Right renal cortex interstitium (tissue), 3 donors: ENCODE measurements at regions not wholly inside any gene's neighbourhood (a gene's known extent, or its start where the extent isn't known, plus 50 kb on each side); places are given as distances from the start of the nearest gene placed in this dataset.
"Not testable (repeated sequence)": the region's sequence is repeated elsewhere in the genome, so short reads cannot be mapped to it uniquely, and the experiment has no call there.

Source experiments
- DNase-seq, 3 donors: peaks; one replicate each; pipeline ENCODE4 v3.0.0-alpha.2; 2013; ENCODE audit warnings: low read depth in 3 of 3, low spot score in 2 of 3

DNA sequence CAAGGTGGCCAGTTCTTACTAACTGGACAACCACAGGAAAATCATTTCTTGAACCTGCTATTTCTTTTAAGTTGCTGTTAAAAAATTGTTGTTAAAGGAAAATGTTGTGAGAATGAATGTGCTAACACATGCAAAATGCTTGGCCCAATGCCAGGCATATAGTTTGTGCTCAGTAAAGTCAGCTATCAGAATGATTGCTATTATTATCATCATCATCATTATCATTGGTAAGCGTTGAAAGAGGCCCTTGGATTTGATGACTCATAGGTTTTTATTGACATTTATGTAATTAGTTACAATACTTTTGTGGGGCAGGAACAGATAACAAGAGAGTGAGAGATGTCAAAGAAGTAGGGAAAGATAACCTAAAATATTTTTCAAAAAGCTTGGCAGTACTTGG lies 394.2 kb upstream of the ZEB2 start:
- no peak for DNase-seq

DNA sequence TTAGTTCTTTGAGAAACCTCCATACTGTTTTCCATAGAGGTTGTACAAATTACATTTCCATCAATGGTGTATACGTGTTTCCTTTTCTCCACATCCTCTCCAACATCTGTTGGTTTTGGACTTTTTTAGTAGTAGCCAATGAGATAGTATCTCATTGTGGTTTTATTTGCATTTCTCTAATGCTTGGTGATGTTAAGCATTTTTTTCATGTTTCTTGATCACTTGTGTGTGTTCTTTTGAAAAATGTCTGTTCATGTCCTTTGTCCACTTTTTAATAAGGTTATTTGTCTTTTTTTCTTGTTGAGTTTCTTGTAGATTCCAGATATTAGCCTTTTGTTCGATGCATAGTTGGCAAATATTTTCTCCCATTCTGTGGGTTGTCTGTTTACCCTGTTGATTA lies 392.3 kb upstream of the ZEB2 start:
- DNase-seq, result no peak

DNA sequence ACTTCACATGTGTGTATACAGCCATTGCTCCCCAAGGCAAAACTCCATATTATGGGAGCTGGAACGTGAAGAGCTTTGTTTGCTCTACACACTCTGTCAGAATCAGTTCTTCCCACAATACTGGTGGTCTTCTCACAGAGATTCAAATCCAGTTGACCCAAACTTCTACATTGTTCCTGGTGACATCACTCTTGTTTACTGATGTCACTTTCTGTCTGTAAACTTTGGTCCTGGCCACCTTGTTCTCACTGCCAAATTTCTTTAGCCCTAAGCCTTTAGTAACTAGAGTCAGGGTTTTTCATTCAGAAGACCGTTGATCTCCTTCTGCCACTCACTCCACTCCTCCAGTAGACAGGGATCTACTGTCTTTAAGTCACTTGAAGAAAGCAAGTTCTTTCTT lies 386.0 kb upstream of the ZEB2 start:
- no peak for DNase-seq

DNA sequence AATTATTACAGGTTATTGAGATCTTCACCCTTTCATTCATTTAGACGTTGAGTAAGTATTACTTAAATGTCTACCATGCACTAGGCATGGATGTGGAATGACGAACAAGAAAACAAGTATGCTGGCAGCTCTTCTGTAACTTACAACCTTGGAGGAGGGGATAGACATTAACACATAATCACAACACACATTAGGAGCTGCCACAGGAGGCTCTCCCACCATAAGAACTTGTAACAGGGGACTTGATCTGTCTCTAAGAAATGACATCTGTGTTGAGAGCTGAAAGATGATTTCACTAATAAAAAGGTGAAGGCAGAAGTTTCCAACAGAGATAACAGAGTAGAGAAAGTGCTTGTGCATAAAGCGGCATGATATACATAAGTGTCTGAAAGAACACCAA lies 384.7 kb upstream of the ZEB2 start:
- DNase-seq, result no peak

DNA sequence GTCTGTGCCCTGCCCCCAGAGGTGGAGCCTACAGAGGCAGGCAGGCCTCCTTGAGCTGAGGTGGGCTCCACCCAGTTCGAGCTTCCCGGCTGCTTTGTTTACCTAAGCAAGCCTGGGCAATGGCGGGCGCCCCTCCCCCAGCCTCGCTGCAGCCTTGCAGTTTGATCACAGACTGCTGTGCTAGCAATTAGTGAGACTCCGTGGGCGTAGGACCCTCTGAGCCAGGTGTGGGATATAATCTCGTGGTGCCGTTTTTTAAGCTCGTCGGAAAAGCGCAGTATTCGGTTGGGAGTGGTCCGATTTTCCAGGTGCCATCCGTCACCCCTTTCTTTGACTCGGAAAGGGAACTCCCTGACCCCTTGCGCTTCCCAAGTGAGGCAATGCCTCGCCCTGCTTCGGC lies 383.1 kb upstream of the ZEB2 start:
- DNase-seq, result not testable (repeated sequence)

DNA sequence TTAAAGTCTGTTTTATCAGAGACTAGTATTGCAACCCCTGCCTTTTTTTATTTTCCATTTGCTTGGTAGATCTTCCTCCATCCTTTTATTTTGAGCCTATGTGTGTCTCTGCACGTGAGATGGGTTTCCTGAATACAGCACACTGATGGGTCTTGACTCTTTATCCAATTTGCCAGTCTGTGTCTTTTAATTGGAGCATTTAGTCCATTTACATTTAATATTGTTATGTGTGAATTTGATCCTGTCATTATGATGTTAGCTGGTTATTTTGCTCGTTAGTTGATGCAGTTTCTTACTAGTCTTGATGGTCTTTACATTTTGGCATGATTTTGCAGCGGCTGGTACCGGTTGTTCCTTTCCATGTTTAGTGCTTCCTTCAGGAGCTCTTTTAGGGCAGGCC lies 381.5 kb upstream of the ZEB2 start:
- not testable (repeated sequence) for DNase-seq

DNA sequence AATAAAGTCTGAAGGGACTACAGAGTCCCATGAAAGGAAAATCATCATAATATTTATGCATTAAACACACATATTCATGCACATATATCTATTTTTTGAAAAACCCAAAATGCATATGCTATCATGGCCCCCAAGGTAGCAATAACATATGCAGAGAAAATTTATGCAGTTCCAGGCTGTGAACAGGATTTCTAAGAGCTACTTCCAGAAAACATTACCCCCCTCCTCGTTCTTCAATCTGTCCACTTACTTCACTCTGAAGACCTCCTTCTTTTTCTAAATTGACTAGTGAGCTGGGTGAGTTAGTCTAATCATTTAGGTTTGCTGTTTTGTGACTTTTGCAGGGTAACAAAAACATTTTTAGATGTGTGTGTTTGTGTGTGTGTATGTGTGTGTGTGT lies 376.4 kb upstream of the ZEB2 start:
- DNase-seq, result no peak

DNA sequence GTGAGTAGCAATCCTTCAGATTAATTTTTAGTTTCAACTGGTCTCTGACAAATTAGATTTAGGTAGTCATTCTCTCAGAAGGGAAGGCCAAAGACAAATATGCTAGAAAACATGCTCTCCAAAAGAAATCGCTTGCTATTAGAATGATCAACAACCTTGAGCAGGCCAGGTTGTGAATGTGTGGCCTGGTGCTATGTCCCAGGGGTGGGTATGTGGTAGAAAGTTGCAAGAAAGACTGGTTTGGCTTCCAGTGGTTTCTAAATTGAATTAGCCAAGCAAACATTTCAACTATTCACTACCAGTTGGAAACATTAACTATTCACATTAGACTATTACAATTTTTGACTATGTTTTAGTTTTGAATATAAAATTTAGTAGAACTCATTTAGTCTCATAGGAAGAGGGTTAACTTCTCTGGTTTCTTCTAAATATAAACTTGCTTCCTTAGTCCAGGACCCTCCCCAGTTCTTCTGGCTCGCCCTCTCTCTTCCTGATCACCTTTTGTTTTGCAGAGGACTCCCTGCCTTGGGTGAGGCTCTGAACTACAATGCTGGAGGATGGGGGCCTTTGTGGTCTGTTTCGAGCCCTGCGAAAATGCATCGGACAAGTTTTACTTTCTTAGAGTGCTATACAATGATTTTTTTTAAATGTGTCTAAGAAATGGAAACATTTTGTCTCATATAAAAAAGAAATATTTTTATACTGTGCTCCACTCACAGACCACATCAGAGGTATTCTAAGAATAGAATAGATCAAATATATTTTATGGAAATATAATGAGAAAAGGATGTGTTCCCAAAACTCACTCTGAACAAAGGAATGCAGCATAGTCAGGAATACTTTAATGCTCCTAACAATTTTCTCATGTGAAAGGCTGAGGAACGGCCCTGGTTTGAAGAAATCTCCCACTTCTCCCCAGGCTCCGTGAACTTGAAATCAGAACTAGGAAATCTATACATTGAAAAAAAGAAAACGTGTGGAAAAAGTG lies 375.0 kb upstream of the ZEB2 start:
- no peak for DNase-seq

DNA sequence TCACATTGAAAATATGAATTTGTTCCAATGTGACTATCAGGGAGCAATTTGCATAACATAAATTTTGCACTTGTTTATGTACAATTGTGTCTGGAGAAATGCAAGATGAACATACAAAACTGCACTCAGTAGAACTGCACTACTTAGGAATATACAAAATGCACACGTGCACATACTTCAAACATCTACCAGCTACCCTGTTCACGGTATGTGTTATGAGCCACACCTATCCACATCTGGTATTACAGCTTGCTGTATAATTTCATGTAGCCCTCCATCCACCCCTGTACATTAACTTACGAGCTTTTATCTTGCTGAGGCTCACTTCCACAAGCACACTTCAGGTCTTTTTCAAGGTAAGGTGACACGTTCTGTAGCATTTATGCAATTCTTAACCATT lies 373.5 kb upstream of the ZEB2 start:
- DNase-seq, result no peak

DNA sequence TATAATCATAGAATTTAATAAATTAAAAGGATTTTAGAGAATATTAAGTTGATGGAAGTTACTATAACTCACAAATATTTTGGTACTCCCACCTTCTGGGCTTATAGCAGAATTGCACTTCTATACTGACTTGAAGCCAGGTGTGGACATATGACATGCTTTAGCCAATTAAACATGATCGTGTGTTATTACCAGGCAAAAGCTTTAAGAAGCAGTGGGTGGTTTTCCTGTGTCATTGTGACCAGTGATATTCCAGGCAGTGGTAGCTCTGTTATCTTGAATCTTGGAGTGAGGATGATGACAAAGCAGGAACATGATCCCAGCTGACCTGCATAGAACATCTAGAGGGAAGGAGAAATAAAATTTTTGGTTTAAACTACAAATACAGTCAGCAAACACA lies 370.9 kb upstream of the ZEB2 start:
- no peak for DNase-seq

DNA sequence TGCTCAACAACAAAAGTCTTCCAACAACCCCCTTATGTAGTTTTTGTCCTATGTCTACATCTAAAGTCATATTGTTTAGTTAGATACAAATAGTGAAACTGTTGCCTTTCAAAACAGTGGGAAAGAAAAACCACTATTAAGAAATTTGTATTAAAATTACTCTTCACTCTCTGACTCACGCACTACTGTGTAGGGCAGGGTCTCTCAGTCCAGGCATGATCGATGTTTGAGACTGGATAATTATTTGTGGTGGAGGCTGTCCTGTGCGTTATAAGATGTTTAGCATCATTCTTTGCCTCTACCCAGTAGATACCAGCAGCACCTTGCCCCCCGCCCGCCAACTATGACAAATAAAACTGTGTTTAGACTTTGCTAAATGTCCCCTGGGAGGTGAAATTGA lies 369.4 kb upstream of the ZEB2 start:
- DNase-seq, result no peak

DNA sequence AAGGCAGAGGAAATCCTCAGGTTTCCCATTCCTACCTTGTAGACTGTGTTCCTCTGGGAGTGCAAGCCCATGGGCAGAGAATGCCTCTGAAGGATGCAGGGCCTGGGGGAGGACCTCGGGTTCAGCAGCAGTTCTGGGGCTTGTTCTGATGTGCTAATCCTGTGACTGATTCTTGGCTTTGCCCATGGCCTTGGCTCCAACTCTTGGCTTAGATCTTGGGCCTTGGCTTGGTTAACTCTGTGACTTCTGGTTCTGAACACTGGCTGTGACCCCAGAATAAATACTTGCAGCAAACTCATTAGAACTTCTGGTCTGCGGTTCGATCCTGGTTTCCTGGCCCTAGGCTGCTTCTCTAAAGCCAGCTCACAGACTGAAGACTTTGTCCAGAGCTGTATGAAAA lies 366.9 kb upstream of the ZEB2 start:
- no peak for DNase-seq

DNA sequence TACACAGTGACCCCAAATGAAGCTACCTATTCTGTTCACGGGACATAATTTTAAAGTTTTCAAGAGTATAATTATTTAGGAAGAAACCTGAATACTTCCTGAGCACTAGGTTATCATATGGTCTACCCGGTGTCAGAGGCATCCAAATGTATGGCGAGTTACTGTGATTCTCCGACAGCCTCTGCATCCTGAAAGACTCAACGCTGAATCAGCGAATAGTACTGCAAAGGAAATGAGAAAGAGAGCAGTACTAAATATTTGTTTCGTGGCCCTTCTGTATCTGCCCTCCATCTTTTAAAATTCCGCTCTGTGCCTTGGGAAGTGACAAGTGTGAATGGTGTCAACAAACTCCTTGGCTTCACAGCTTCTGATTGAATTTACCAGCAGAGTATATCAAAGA lies 358.0 kb upstream of the ZEB2 start:
- DNase-seq, result no peak

DNA sequence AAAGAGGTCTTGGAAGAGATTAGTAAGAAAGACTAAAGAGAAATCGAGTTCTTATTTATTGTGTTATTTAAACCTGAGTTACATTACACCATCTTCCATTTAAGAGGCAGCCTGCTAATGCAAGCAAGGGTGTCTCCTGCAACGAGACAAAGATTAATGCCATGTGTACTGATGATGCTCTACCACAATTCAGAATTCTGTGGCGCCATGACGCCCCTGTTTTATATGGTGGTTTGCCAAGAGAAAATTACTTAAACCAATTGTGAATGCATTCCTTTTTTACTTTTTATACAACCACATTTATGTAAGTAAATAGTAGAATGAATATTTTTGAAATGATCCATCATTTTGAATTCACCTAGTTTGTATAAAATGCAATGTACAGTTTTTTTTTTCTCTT lies 356.1 kb upstream of the ZEB2 start:
- no peak for DNase-seq

DNA sequence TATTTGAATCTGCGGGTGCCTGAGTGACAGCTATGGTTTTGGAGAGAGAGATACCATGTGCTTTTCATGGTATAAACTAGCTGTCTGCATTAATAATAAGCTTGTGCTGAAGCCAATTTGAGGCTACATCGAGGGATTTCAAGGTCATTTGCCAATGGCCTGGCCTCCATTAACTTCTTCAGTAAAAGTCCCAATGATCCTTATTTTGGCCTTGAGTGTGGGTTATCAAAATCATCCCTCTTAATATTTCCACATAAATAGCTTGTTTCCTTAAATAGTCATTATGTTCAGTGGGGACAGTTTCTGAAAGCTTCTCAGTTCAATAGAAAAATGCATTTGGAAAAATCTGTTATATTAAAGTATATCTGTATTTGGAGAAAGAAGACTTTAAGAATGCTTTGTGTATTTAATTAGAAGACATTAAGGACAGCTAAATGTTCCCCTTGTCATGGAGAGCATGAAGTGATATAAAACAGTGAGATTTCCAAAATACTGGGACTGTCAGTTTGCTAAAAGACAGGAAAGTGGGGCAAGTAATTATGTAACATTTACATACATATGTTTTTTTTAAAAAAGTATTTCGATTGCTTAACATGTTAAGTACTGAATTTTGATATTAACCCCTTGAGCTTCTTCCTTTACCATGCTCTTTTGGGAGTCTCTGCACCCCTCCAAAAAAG lies 355.5 kb upstream of the ZEB2 start:
- DNase-seq, result no peak

DNA sequence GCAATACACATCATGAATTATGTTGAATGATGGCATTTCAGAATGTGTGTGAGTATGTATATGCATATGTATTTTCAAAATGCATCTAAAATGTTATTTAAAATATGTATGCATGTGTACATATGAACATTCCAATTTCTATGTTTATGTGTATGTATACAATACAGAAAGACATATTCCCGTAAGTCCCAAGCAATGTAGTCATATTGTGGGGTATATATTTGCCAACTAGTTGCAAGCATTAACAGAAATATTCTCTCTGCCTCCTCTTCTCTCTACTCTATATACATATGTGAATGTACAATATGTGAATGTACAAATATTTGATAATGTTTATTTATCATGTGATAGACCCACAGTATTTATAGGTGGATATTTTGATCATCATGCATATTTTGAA lies 345.8 kb upstream of the ZEB2 start:
- no peak for DNase-seq

DNA sequence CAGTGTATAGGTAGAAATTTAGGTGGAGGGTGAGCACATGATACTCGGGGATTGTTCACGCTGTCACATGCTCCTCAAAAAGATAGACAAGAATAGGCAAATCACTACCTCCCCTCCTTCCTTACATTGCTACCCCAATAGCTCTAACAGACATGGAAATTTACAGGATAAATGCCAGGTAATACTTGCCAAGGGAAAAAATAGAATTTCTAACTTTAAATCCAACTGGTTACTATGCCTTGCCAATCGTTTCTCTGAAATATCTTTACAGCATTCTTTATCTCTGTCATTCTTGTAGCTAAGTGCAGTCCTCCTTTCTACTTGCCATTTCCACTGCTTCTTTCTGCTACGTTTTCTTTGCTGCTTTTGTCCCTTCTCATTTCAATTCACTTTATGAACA lies 339.8 kb upstream of the ZEB2 start:
- DNase-seq, result no peak

DNA sequence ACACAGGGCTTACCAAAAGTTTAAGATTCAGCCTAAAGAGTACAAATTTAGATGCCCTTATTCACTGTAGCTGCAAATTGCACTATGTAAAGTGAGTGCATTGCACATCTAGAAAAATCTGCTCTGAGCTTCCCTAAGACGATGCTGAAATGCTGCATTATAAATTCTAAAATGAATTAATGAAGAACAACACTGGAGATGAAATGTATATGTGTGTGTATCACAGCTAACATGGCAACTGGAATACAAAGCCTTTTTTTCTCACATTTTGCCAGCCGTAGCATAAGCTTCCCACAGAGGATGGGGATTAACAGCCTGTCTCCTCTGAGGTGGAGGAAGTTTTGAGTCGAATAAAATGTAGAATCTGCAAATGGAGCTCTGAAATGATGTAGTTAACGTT lies 338.3 kb upstream of the ZEB2 start:
- DNase-seq, result no peak

DNA sequence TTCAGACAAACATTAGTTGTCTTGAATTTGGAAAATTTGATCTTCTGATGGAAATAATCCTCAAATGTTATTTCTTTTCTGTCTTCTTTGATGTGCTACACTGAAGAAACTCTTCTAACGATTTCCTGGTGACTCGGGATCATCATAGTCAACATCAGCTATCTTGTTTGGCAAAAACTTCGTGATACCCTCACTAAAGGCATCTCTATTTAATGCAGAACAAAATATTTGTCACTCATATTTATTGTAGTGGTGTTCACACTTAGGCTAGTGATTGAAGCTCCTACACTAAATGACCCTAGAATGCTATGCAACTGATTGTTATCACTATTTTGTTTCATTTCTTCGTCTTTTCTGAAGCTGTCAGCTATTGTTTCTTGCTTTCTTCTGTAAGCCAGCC lies 334.7 kb upstream of the ZEB2 start:
- no peak for DNase-seq

DNA sequence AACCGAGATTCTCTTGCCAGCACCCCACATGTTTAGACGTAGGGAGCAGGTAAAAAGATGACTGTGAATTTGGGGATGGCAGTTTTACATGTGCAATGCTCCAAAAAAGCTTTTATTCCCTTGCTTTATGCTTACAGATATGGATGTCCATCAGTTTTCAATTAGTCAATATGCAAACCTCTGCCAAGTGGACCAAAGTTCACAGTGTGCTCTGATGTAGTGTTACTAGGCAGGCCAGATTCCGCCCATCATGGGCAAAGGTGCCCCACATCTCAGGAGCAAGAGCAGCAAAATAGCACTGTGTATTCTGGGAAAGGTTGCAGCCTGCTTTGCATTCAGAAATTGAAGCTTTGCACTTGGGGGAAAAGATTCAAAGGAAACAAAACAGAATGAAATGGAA lies 329.7 kb upstream of the ZEB2 start:
- no peak for DNase-seq

DNA sequence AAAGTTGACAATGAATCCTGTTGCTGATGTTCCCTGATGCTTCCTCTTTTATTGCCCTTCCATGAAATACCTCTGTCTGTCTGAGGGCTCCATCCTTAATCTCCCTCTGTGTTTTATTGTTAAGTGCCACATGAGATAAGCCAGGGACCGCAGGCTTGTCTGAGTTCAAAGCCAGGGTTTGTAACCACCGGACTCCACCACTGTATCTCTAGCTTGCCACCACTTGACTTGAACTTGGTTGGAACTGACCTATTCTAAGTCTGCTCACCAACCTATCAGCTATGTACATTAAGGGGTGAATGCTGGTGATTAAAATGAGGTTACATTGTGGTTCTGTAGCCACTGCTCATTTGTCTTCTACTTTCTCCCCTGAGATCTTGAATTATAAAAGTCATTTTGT lies 328.5 kb upstream of the ZEB2 start:
- no peak for DNase-seq

DNA sequence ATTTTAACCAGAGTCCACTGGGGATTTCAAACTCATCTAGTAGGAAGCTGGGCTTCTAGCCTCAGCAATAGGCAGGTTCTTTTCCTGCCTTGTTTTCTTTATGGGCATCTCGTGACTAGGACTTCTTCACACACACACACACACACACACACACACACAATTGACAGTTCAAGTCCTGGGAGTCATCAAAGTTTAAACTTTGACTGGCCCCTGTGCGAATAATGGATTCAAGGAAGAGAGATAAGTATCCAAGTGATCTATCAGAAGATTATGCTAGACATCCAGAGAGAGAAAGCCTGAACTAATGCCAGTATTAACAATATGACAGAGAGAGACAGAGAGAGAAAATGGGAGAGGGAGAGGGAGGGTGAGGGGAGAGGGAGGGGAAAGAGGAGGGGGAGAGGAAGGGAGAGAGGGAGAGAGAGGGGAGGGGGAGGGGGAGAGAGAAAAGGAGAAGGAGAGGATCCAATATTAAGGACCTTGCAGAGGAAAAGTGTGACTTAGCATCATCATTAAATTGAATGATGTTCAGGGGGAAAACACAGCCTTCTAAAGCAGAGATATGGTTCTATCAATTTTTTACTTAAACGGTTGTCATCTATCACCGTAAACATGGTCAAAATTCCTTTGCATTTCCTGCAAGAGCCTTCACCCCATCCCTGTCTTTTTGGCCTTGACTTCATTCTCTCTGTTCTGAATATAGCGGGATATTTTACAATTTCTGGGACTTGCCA lies 327.6 kb upstream of the ZEB2 start:
- DNase-seq, result no peak
